ENCODE measurements at regions not wholly inside any gene's neighbourhood (a gene's known extent, or its start where the extent isn't known, plus 50 kb on each side); places are given as distances from the start of the nearest gene placed in this dataset.
"Not testable (repeated sequence)": the region's sequence is repeated elsewhere in the genome, so short reads cannot be mapped to it uniquely, and the experiment has no call there.

GRCh38 chr2:110287253-110287652 lies 74.9 kb upstream of the MTLN start:
- DNase-seq: not testable (repeated sequence)

GRCh38 chr2:110285002-110285401 lies 72.7 kb upstream of the MTLN start:
- DNase-seq: not testable (repeated sequence)

GRCh38 chr2:110280804-110281203 lies 68.5 kb upstream of the MTLN start:
- not testable (repeated sequence) for DNase-seq

GRCh38 chr2:110277054-110277453 lies 64.7 kb upstream of the MTLN start:
- not testable (repeated sequence) for DNase-seq

- not testable (repeated sequence) for DNase-seq
These were observed 63.7 kb upstream of the MTLN start for GRCh38 chr2:110276092-110276491.

- DNase-seq: not testable (repeated sequence)
These were observed 57.3 kb upstream of the MTLN start for GRCh38 chr2:110269674-110270073.

GRCh38 chr2:110267828-110268407 lies 55.6 kb upstream of the MTLN start:
- not testable (repeated sequence) for DNase-seq

- not testable (repeated sequence) for DNase-seq
These were observed 52.5 kb upstream of the MTLN start for GRCh38 chr2:110264804-110265203.

- not testable (repeated sequence) for DNase-seq
These were observed 51.8 kb upstream of the MTLN start for GRCh38 chr2:110264076-110264681.

- DNase-seq: not testable (repeated sequence)
These were observed 51.1 kb upstream of the MTLN start for GRCh38 chr2:110263462-110263861.
